H4 (cell line): ENCODE measurements at regions not wholly inside any gene's neighbourhood (a gene's known extent, or its start where the extent isn't known, plus 50 kb on each side); places are given as distances from the start of the nearest gene placed in this dataset.

Experiments used
- DNase-seq: peaks from one replicate; pipeline ENCODE4 v3.0.0-alpha.2; 2015; ENCODE audit warnings: low spot score

- no peak for DNase-seq
Observed at GRCh38 chr5:63727583-63727982, 234.7 kb downstream of the HTR1A start.

- no peak for DNase-seq
Observed at GRCh38 chr5:63726496-63726895, 235.7 kb downstream of the HTR1A start.

GRCh38 chr5:63719147-63719546 lies 243.1 kb downstream of the HTR1A start:
- DNase-seq, result no peak

- DNase-seq, result peak; percentile 6
Observed at GRCh38 chr5:63700241-63700640, 262.0 kb downstream of the HTR1A start.

GRCh38 chr5:63697811-63698210 lies 264.4 kb downstream of the HTR1A start:
- peak; percentile 44 for DNase-seq

- DNase-seq, result no peak
Observed at GRCh38 chr5:63690546-63690945, 271.7 kb downstream of the HTR1A start.

GRCh38 chr5:63687854-63688516 lies 274.3 kb downstream of the HTR1A start:
- DNase-seq, result peak; percentile 4

GRCh38 chr5:63686938-63687337 lies 275.3 kb downstream of the HTR1A start:
- peak; percentile 27 for DNase-seq

- DNase-seq, result no peak
Observed at GRCh38 chr5:63686181-63686580, 276.1 kb downstream of the HTR1A start.

GRCh38 chr5:63685454-63685853 lies 276.8 kb downstream of the HTR1A start:
- DNase-seq, result no peak

GRCh38 chr5:63674881-63675280 lies 287.4 kb downstream of the HTR1A start:
- no peak for DNase-seq

- DNase-seq, result no peak
Observed at GRCh38 chr5:63655043-63655442, 307.2 kb downstream of the HTR1A start.

GRCh38 chr5:63650581-63650980 lies 311.7 kb downstream of the HTR1A start:
- DNase-seq, result no peak

- DNase-seq, result no peak
Observed at GRCh38 chr5:63648376-63648775, 313.9 kb downstream of the HTR1A start.

GRCh38 chr5:63629951-63630630 lies 332.2 kb downstream of the HTR1A start:
- DNase-seq, result no peak

GRCh38 chr5:63613442-63613841 lies 348.8 kb downstream of the HTR1A start:
- no peak for DNase-seq

- no peak for DNase-seq
Observed at GRCh38 chr5:63603996-63604395, 358.2 kb downstream of the HTR1A start.

GRCh38 chr5:63602971-63603370 lies 359.3 kb downstream of the HTR1A start:
- no peak for DNase-seq

GRCh38 chr5:63596254-63596653 lies 366.0 kb downstream of the HTR1A start:
- no peak for DNase-seq

GRCh38 chr5:63573380-63573779 lies 388.9 kb downstream of the HTR1A start:
- no peak for DNase-seq

GRCh38 chr5:63572740-63573139 lies 389.5 kb downstream of the HTR1A start:
- no peak for DNase-seq

GRCh38 chr5:63570752-63571151 lies 391.5 kb downstream of the HTR1A start:
- no peak for DNase-seq

GRCh38 chr5:63564789-63565188 lies 397.5 kb downstream of the HTR1A start:
- DNase-seq, result no peak
